Testis (tissue), 2 donors: ENCODE measurements at regions not wholly inside any gene's neighbourhood (a gene's known extent, or its start where the extent isn't known, plus 50 kb on each side); places are given as distances from the start of the nearest gene placed in this dataset.

Experiments used
- DNase-seq: peaks from one replicate; pipeline ENCODE4 v3.0.0-alpha.2; 2019
- H3K27ac ChIP-seq, 2 donors: fragments of 200-600 bp; sonication (generic); one replicate each; pipeline ENCODE4 v1.5.1; 2019
- H3K27me3 ChIP-seq: fragments of 200-600 bp; sonication (generic); one replicate; pipeline ENCODE4 v1.5.1; 2019
- H3K36me3 ChIP-seq: fragments of 200-600 bp; sonication (generic); one replicate; pipeline ENCODE4 v1.5.1; 2017; ENCODE audit warnings: low read depth; ENCODE audit errors: missing control alignments
- H3K4me1 ChIP-seq: fragments of 200-600 bp; sonication (generic); one replicate; pipeline ENCODE4 v1.5.1; 2019
- H3K4me3 ChIP-seq, 2 donors: fragments of 200-600 bp; sonication (generic); one replicate each; pipeline ENCODE4 v1.5.1; 2017 to 2019
- H3K9me3 ChIP-seq: fragments of 200-600 bp; sonication (generic); one replicate; pipeline ENCODE4 v1.5.1; 2017
- CTCF ChIP-seq, 3 experiments: fragments of 450-650 bp in 2 of 3; fragments of 200-600 bp in 1 of 3; sonication (generic) in 1 of 3; IDR thresholded peaks; one replicate each; pipeline ENCODE4 v1.5.1; 2016 to 2019; ENCODE audit warnings: antibody characterized with exemption in 3 of 3, mild to moderate bottlenecking in 2 of 3, moderate library complexity in 1 of 3
- POLR2A ChIP-seq: fragments of 450-650 bp; IDR thresholded peaks from one replicate; pipeline ENCODE4 v1.6.1; 2017; ENCODE audit warnings: antibody characterized with exemption, mild to moderate bottlenecking, moderate library complexity
- WGBS, 2 donors: methylation state at CpG; one replicate each; pipeline ENCODE4 v1.1.5; 2018; 5-methylcytosine and 5-hydroxymethylcytosine counted together
- intact Hi-C: fragments of 100-400 bp; cut with DNase I; formaldehyde crosslinking; loops from one replicate; pipeline ENCODE4 v1.15.1; 2023; ENCODE audit warnings: low total_unique reads

GRCh38 chr5:3854188-3854821 is 258.7 kb downstream of the IRX1 start:
- Histone ChIP-seq H3K27me3 (no peaks in the 10 kb centered on the region), H3K9me3 (no peaks in the 10 kb centered on the region), H3K4me3 (no peak overlapping the region), H3K27ac (no peak overlapping the region), H3K36me3 (no peaks in the 10 kb centered on the region), H3K4me1 (no peaks in the 10 kb centered on the region)
- intact Hi-C loops, result no loop called here
- 41 to 53% methylated on average over 30 of the region's 30 CpGs for WGBS, 2 donors
- peak; percentile 48 for DNase-seq
- TF ChIP-seq CTCF (IDR thresholded peaks at IDR 0.05) (no peak), POLR2A (no peak)

GRCh38 chr5:3856036-3856435 is 260.4 kb downstream of the IRX1 start:
- H3K36me3 ChIP-seq, result no peaks in the 10 kb centered on the region
- 82 to 96% methylated on average over 5 to 6 of the region's 6 CpGs for WGBS, 2 donors
- no peak overlapping the region for H3K4me3 ChIP-seq
- no peaks in the 10 kb centered on the region for H3K4me1 ChIP-seq
- no peaks in the 10 kb centered on the region for H3K9me3 ChIP-seq
- TF ChIP-seq POLR2A (no peak), CTCF (IDR thresholded peaks at IDR 0.05) (no peak)
- no peak for DNase-seq
- intact Hi-C loops, result no loop called here
- no peak overlapping the region for H3K27ac ChIP-seq
- no peaks in the 10 kb centered on the region for H3K27me3 ChIP-seq

GRCh38 chr5:3858524-3858923 is 262.9 kb downstream of the IRX1 start:
- Histone ChIP-seq H3K4me3 (no peak overlapping the region), H3K9me3 (no peaks in the 10 kb centered on the region), H3K27ac (no peak overlapping the region), H3K36me3 (no peaks in the 10 kb centered on the region), H3K27me3 (no peaks in the 10 kb centered on the region), H3K4me1 (no peaks in the 10 kb centered on the region)
- no peak for TF ChIP-seq POLR2A
- no peak for TF ChIP-seq CTCF (IDR thresholded peaks at IDR 0.05)
- DNase-seq, result no peak
- intact Hi-C loops, result no loop called here
- 33 to 37% methylated on average over 4 of the region's 4 CpGs for WGBS, 2 donors

- Histone ChIP-seq H3K4me3 (no peak overlapping the region), H3K27me3 (no peaks in the 10 kb centered on the region), H3K27ac (no peak overlapping the region), H3K9me3 (no peaks in the 10 kb centered on the region), H3K36me3 (no peaks in the 10 kb centered on the region), H3K4me1 (no peaks in the 10 kb centered on the region)
- TF ChIP-seq CTCF (IDR thresholded peaks at IDR 0.05) (no peak), POLR2A (no peak)
- WGBS, 2 donors, result 74 to 83% methylated on average over 4 of the region's 4 CpGs
- intact Hi-C loops, result no loop called here
- no peak for DNase-seq
Measured at GRCh38 chr5:3862906-3863305, 267.3 kb downstream of the IRX1 start.

GRCh38 chr5:3875144-3875543 is 279.5 kb downstream of the IRX1 start:
- H3K36me3 ChIP-seq, result no peaks in the 10 kb centered on the region
- no peaks in the 10 kb centered on the region for H3K4me1 ChIP-seq
- TF ChIP-seq POLR2A (no peak), CTCF (IDR thresholded peaks at IDR 0.05) (no peak)
- intact Hi-C loops, result no loop called here
- WGBS, 2 donors, result 86 to 90% methylated on average over 10 of the region's 10 CpGs
- no peaks in the 10 kb centered on the region for H3K27me3 ChIP-seq
- no peak for DNase-seq
- no peak overlapping the region for H3K4me3 ChIP-seq
- H3K27ac ChIP-seq, result no peak overlapping the region
- no peaks in the 10 kb centered on the region for H3K9me3 ChIP-seq
